H9 (cell line): ENCODE measurements at regions not wholly inside any gene's neighbourhood (a gene's known extent, or its start where the extent isn't known, plus 50 kb on each side); places are given as distances from the start of the nearest gene placed in this dataset.

Experiments used
- DNase-seq: peaks from one replicate; pipeline ENCODE4 v3.0.0-alpha.2; 2017
- H2AFZ ChIP-seq: one replicate; pipeline ENCODE4 v1.6.1; 2013; ENCODE audit warnings: mild to moderate bottlenecking, low read length, control low read depth, moderate library complexity
- H2AK5ac ChIP-seq: 2 replicates; pipeline ENCODE4 v1.6.1; 2013; ENCODE audit warnings: low read length, control low read depth, mixed read lengths; ENCODE audit not compliant: insufficient read length
- H2BK120ac ChIP-seq: one replicate; pipeline ENCODE4 v1.6.1; 2013; ENCODE audit warnings: low read depth, mild to moderate bottlenecking, low read length, control low read depth, inconsistent platforms; ENCODE audit not compliant: poor library complexity, severe bottlenecking
- H2BK12ac ChIP-seq: 2 replicates; pipeline ENCODE4 v1.6.1; 2013; ENCODE audit warnings: low read length, control low read depth, mixed read lengths, low read depth; ENCODE audit not compliant: insufficient read length
- H2BK15ac ChIP-seq: 2 replicates; pipeline ENCODE4 v1.6.1; 2013; ENCODE audit warnings: low read depth, low read length, control low read depth
- H2BK20ac ChIP-seq: one replicate; pipeline ENCODE4 v1.6.1; 2013; ENCODE audit warnings: low read depth, mild to moderate bottlenecking, low read length, control low read depth, inconsistent platforms; ENCODE audit not compliant: poor library complexity, severe bottlenecking
- H2BK5ac ChIP-seq: 2 replicates; pipeline ENCODE4 v1.6.1; 2013; ENCODE audit warnings: low read length, control low read depth, mixed read lengths; ENCODE audit not compliant: insufficient read length
- H3K14ac ChIP-seq: 2 replicates; pipeline ENCODE4 v1.6.1; 2013; ENCODE audit warnings: low read length, control low read depth; ENCODE audit not compliant: insufficient read depth
- H3K18ac ChIP-seq: 2 replicates; pipeline ENCODE4 v1.6.1; 2013; ENCODE audit warnings: low read depth, mild to moderate bottlenecking, mixed read lengths, low read length, control low read depth; ENCODE audit not compliant: insufficient read length
- H3K23ac ChIP-seq: 2 replicates; pipeline ENCODE4 v1.6.1; 2013; ENCODE audit warnings: low read length, control low read depth, mixed read lengths, low read depth; ENCODE audit not compliant: insufficient read length
- H3K23me2 ChIP-seq: 2 replicates; pipeline ENCODE4 v1.6.1; 2013; ENCODE audit warnings: low read depth, mild to moderate bottlenecking, mixed read lengths, low read length, control low read depth; ENCODE audit not compliant: insufficient read length, poor library complexity, severe bottlenecking
- H3K27ac ChIP-seq: 2 replicates; pipeline ENCODE4 v1.5.1; 2013; ENCODE audit warnings: low read length, control low read depth, mixed read lengths, low read depth; ENCODE audit not compliant: insufficient read length
- H3K27me3 ChIP-seq: 2 replicates; pipeline ENCODE4 v1.6.1; 2013; ENCODE audit warnings: low read length, control low read depth, inconsistent platforms; ENCODE audit not compliant: insufficient read depth
- H3K4ac ChIP-seq: 2 replicates; pipeline ENCODE4 v1.6.1; 2013; ENCODE audit warnings: low read depth, mild to moderate bottlenecking, control low read depth, inconsistent platforms, low read length, moderate library complexity
- H3K4me1 ChIP-seq: 2 replicates; pipeline ENCODE4 v1.6.1; 2013; ENCODE audit warnings: low read length, control low read depth, inconsistent platforms; ENCODE audit not compliant: insufficient read depth
- H3K4me2 ChIP-seq: 2 replicates; pipeline ENCODE4 v1.6.1; 2013; ENCODE audit warnings: low read length, control low read depth, mixed read lengths; ENCODE audit not compliant: insufficient read length, insufficient read depth
- H3K56ac ChIP-seq: 2 replicates; pipeline ENCODE4 v1.6.1; 2013; ENCODE audit warnings: low read depth, mild to moderate bottlenecking, mixed read lengths, low read length, control low read depth; ENCODE audit not compliant: insufficient read length
- H3K79me1 ChIP-seq: 2 replicates; pipeline ENCODE4 v1.6.1; 2013; ENCODE audit warnings: low read depth, mild to moderate bottlenecking, moderate library complexity, low read length, control low read depth, inconsistent platforms; ENCODE audit not compliant: insufficient read depth, poor library complexity, severe bottlenecking
- H3K79me2 ChIP-seq: 2 replicates; pipeline ENCODE4 v1.6.1; 2013; ENCODE audit warnings: low read length, control low read depth, inconsistent platforms; ENCODE audit not compliant: insufficient read depth
- H3K9ac ChIP-seq: 2 replicates; pipeline ENCODE4 v1.6.1; 2013; ENCODE audit warnings: low read length, control low read depth, mixed read lengths; ENCODE audit not compliant: insufficient read length; ENCODE audit errors: extremely low read depth
- H3K9me3 ChIP-seq: one replicate; pipeline ENCODE4 v1.6.1; 2013; ENCODE audit warnings: low read depth, low read length, inconsistent platforms; ENCODE audit not compliant: control insufficient read depth
- H3T11ph ChIP-seq: one replicate; pipeline ENCODE4 v1.6.1; 2013; ENCODE audit warnings: mild to moderate bottlenecking, low read length, control low read depth, inconsistent platforms
- H4K20me1 ChIP-seq: one replicate; pipeline ENCODE4 v1.6.1; 2013; ENCODE audit not compliant: control insufficient read depth, insufficient read length, insufficient read depth
- H4K5ac ChIP-seq: 2 replicates; pipeline ENCODE4 v1.6.1; 2013; ENCODE audit warnings: low read depth, mild to moderate bottlenecking, mixed read lengths, low read length, control low read depth; ENCODE audit not compliant: insufficient read length
- H4K8ac ChIP-seq: replicated peaks from 2 replicates; pipeline ENCODE4 v1.6.1; 2013; ENCODE audit warnings: low read length, control low read depth, mixed read lengths, low read depth; ENCODE audit not compliant: insufficient read length
- H4K91ac ChIP-seq: 2 replicates; pipeline ENCODE4 v1.6.1; 2013; ENCODE audit warnings: low read depth, mild to moderate bottlenecking, moderate library complexity, mixed read lengths, low read length, control low read depth; ENCODE audit not compliant: insufficient read length
- H3K27ac Mint-ChIP-seq, 3 experiments: 2 replicates in 2 of 3; 3 replicates in 1 of 3; pipeline ENCODE4 v1.8.0; 2020 to 2021; ENCODE audit warnings: mixed read lengths in 3 of 3, mild to moderate bottlenecking in 1 of 3, moderate library complexity in 1 of 3
- H3K27me3 Mint-ChIP-seq: 2 replicates; pipeline ENCODE4 v1.8.0; 2021; ENCODE audit warnings: low read depth, mild to moderate bottlenecking, moderate library complexity, mixed read lengths
- H3K36me3 Mint-ChIP-seq, 3 experiments: 2 replicates in 2 of 3; 3 replicates in 1 of 3; pipeline ENCODE4 v1.8.0; 2020 to 2021; ENCODE audit warnings: low read depth in 3 of 3, mixed read lengths in 3 of 3; ENCODE audit not compliant: insufficient read depth in 1 of 3
- H3K4me1 Mint-ChIP-seq, 2 experiments: 2 replicates each; pipeline ENCODE4 v1.8.0; 2020; ENCODE audit warnings: mixed read lengths in 2 of 2
- H3K4me3 Mint-ChIP-seq, 2 experiments: 2 replicates in 1 of 2; 3 replicates in 1 of 2; pipeline ENCODE4 v1.8.0; 2020 to 2021; ENCODE audit warnings: mild to moderate bottlenecking in 2 of 2, mixed read lengths in 2 of 2, moderate library complexity in 1 of 2
- H3K9me3 Mint-ChIP-seq, 2 experiments: 2 replicates in 1 of 2; 3 replicates in 1 of 2; pipeline ENCODE4 v1.8.0; 2020; ENCODE audit warnings: mild to moderate bottlenecking in 2 of 2, mixed read lengths in 2 of 2, moderate library complexity in 1 of 2
- CTCF ChIP-seq: fragments of 200-600 bp; sonication (generic); conservative IDR thresholded peaks from 3 replicates; pipeline ENCODE4 v1.8.0; 2021; ENCODE audit warnings: antibody characterized with exemption, mild to moderate bottlenecking
- WGBS: extraction: QIAGEN DNeasy Blood & Tissue Kit; methylation state at CpG from one replicate; pipeline ENCODE4 v1.1.7; 2013; ENCODE audit warnings: missing lambda C conversion rate, low lambda C conversion rate, mixed read lengths; ENCODE audit not compliant: insufficient read length; ENCODE audit errors: extremely low coverage; 5-methylcytosine and 5-hydroxymethylcytosine counted together

- Histone ChIP-seq H3K27ac (no peak overlapping the region), H2BK20ac (no peak overlapping the region), H3K4me1 (no peaks in the 10 kb centered on the region), H3K23ac (no peak overlapping the region), H3K9ac (no peak overlapping the region), H4K8ac (no peak overlapping the region), H2BK5ac (no peak overlapping the region), H3K9me3 (no peaks in the 10 kb centered on the region), H2BK12ac (no peak overlapping the region), H2BK120ac (no peak overlapping the region), H4K91ac (no peak overlapping the region), H3K4ac (no peak overlapping the region), H2AFZ (no peak overlapping the region), H3K18ac (no peak overlapping the region), H3K79me2 (no peaks in the 10 kb centered on the region), H3K4me2 (no peak overlapping the region), H3K79me1 (no peaks in the 10 kb centered on the region), H4K20me1 (no peaks in the 10 kb centered on the region), H3K27me3 (no peaks in the 10 kb centered on the region), H3T11ph (no peak overlapping the region), H3K56ac (no peak overlapping the region), H3K23me2 (no peaks in the 10 kb centered on the region), H2BK15ac (no peak overlapping the region), H4K5ac (no peak overlapping the region), H3K14ac (no peak overlapping the region), H2AK5ac (no peak overlapping the region)
- no peak for TF ChIP-seq CTCF
- WGBS = no CpG with 5 or more reads among the region's 3 CpGs
- H3K4me3 Mint-ChIP-seq = no peak overlapping the region
- peaks cover 2 to 6% of the 10 kb centered on the region in 2 experiments; a peak in 1 of 4 replicates for H3K4me1 Mint-ChIP-seq
- no peak overlapping the region for H3K27ac Mint-ChIP-seq
- no peaks in the 10 kb centered on the region for H3K36me3 Mint-ChIP-seq
- no peaks in the 10 kb centered on the region for H3K27me3 Mint-ChIP-seq
- DNase-seq = no peak
- H3K9me3 Mint-ChIP-seq = no peaks in the 10 kb centered on the region
These were observed 318.4 kb upstream of the RIOK2 start for GRCh38 chr5:97501286-97501964.
